SK-N-SH (cell line): ENCODE measurements at regions not wholly inside any gene's neighbourhood (a gene's known extent, or its start where the extent isn't known, plus 50 kb on each side); places are given as distances from the start of the nearest gene placed in this dataset.

Experiments
- EP300 ChIP-seq, 2 experiments: IDR thresholded peaks; 2 replicates each; pipeline versions ENCODE4 v1.4.0 to v1.6.1; 2012; ENCODE audit warnings: borderline replicate concordance in 1 of 2, low read depth in 1 of 2, low read length in 1 of 2
- MXI1 ChIP-seq: IDR thresholded peaks from 2 replicates; pipeline ENCODE4 v1.6.1; 2012; ENCODE audit warnings: mild to moderate bottlenecking, low read depth, low read length, improper control_type of control experiment
- NFIC ChIP-seq: IDR thresholded peaks from 2 replicates; pipeline ENCODE4 v1.4.0; 2012; ENCODE audit warnings: borderline replicate concordance
- POLR2AphosphoS5 ChIP-seq: IDR thresholded peaks from 2 replicates; pipeline ENCODE4 v1.6.1; 2012; ENCODE audit warnings: low read depth, low read length
- TF ChIP-seq, protein P1 (sequence below): fragments of 200-600 bp; sonication (generic); IDR thresholded peaks from 2 replicates; pipeline ENCODE4 v1.6.1; 2017; ENCODE audit warnings: antibody characterized with exemption, mild to moderate bottlenecking, moderate library complexity
- TF ChIP-seq, protein P2 (sequence below): IDR thresholded peaks from 2 replicates; pipeline ENCODE4 v1.4.0; 2012; ENCODE audit warnings: low read depth
- TF ChIP-seq, protein P3 (sequence below): IDR thresholded peaks from 2 replicates; pipeline ENCODE4 v1.6.1; 2012; ENCODE audit warnings: mild to moderate bottlenecking, low read depth, low read length, moderate library complexity

DNA sequence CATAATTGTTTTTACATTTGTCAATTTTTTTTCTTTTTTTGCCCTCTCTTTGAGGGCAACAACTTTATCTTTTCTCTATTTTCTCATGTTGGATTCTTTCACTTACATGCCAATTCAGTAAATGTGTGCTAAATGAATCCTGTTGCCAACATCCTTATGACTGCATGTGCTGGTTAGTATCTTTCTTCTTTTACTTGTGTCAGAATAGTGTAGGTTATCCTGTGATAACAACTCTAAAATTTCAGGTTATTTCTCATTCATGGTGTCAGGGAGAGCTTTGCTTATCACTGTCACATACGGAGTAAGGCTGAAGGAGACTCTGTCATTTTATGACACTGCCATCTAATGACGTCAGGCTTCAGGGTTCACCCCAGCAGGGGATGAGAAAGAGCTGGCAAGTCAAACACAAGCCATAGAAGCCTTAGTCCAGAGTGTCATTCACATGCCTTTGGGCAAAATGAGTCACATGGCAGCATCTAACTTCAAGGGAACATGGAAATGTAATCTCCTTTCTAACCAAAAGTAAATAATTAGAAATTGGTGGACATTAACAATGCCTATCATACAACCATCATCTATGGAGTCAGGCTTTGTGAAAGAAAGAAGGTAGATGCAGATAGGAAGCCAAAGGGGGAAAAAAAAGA lies 242.5 kb upstream of the ATP2B1 start:
- TF ChIP-seq MXI1 (no peak), EP300 (IDR thresholded peaks at IDR 0.05; ENCODE audit: borderline replicate concordance in 1 of 2, low read depth in 1 of 2, low read length in 1 of 2) (no peak), POLR2AphosphoS5 (no peak), NFIC (no peak)
- TF ChIP-seq, protein P1, sequence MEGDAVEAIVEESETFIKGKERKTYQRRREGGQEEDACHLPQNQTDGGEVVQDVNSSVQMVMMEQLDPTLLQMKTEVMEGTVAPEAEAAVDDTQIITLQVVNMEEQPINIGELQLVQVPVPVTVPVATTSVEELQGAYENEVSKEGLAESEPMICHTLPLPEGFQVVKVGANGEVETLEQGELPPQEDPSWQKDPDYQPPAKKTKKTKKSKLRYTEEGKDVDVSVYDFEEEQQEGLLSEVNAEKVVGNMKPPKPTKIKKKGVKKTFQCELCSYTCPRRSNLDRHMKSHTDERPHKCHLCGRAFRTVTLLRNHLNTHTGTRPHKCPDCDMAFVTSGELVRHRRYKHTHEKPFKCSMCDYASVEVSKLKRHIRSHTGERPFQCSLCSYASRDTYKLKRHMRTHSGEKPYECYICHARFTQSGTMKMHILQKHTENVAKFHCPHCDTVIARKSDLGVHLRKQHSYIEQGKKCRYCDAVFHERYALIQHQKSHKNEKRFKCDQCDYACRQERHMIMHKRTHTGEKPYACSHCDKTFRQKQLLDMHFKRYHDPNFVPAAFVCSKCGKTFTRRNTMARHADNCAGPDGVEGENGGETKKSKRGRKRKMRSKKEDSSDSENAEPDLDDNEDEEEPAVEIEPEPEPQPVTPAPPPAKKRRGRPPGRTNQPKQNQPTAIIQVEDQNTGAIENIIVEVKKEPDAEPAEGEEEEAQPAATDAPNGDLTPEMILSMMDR, result no peak
- TF ChIP-seq, protein P2, sequence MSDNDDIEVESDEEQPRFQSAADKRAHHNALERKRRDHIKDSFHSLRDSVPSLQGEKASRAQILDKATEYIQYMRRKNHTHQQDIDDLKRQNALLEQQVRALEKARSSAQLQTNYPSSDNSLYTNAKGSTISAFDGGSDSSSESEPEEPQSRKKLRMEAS, result no peak
- TF ChIP-seq, protein P3, sequence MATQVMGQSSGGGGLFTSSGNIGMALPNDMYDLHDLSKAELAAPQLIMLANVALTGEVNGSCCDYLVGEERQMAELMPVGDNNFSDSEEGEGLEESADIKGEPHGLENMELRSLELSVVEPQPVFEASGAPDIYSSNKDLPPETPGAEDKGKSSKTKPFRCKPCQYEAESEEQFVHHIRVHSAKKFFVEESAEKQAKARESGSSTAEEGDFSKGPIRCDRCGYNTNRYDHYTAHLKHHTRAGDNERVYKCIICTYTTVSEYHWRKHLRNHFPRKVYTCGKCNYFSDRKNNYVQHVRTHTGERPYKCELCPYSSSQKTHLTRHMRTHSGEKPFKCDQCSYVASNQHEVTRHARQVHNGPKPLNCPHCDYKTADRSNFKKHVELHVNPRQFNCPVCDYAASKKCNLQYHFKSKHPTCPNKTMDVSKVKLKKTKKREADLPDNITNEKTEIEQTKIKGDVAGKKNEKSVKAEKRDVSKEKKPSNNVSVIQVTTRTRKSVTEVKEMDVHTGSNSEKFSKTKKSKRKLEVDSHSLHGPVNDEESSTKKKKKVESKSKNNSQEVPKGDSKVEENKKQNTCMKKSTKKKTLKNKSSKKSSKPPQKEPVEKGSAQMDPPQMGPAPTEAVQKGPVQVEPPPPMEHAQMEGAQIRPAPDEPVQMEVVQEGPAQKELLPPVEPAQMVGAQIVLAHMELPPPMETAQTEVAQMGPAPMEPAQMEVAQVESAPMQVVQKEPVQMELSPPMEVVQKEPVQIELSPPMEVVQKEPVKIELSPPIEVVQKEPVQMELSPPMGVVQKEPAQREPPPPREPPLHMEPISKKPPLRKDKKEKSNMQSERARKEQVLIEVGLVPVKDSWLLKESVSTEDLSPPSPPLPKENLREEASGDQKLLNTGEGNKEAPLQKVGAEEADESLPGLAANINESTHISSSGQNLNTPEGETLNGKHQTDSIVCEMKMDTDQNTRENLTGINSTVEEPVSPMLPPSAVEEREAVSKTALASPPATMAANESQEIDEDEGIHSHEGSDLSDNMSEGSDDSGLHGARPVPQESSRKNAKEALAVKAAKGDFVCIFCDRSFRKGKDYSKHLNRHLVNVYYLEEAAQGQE, result no peak
